ENCODE measurements at regions not wholly inside any gene's neighbourhood (a gene's known extent, or its start where the extent isn't known, plus 50 kb on each side); places are given as distances from the start of the nearest gene placed in this dataset.

GRCh38 chr9:99713838-99714306 is 107.8 kb upstream of the NR4A3 start:
- Histone ChIP-seq H3K4me3 (no peak overlapping the region), H3K27me3 (no peaks in the 10 kb centered on the region), H3K4me1 (no peaks in the 10 kb centered on the region), H3K27ac (no peak overlapping the region), H3K36me3 (no peaks in the 10 kb centered on the region), H3K9me3 (no peaks in the 10 kb centered on the region)
- no peak for ATAC-seq
- TF ChIP-seq EP300 (IDR thresholded peaks at IDR 0.05) (no peak), POLR2A (IDR thresholded peaks at IDR 0.05) (no peak), POLR2AphosphoS5 (IDR thresholded peaks at IDR 0.05) (no peak), CTCF (IDR thresholded peaks at IDR 0.05) (no peak)
- WGBS, 2 donors (ENCODE audit: low coverage in 1 of 2): 89 to 97% methylated on average over 2 of the region's 3 CpGs

- no peak for ATAC-seq
- no peak for TF ChIP-seq POLR2AphosphoS5 (IDR thresholded peaks at IDR 0.05)
- Histone ChIP-seq H3K36me3 (no peaks in the 10 kb centered on the region), H3K9me3 (no peaks in the 10 kb centered on the region), H3K4me3 (no peak overlapping the region), H3K4me1 (no peaks in the 10 kb centered on the region), H3K27ac (no peak overlapping the region), H3K27me3 (no peaks in the 10 kb centered on the region)
Measured at GRCh38 chr9:99718631-99719030, 103.1 kb upstream of the NR4A3 start.

- WGBS, 2 donors (ENCODE audit: low coverage in 1 of 2): 20 to 45% methylated on average over 1 of the region's 1 CpG
- no peak for TF ChIP-seq EP300 (IDR thresholded peaks at IDR 0.05)
- ATAC-seq: no peak
Measured at GRCh38 chr9:99720455-99721050, 101.1 kb upstream of the NR4A3 start.

GRCh38 chr9:99721898-99722297 is 99.8 kb upstream of the NR4A3 start:
- TF ChIP-seq CTCF (IDR thresholded peaks at IDR 0.05): no peak
- TF ChIP-seq POLR2AphosphoS5 (IDR thresholded peaks at IDR 0.05): no peak
- TF ChIP-seq EP300 (IDR thresholded peaks at IDR 0.05): no peak
- TF ChIP-seq POLR2A (IDR thresholded peaks at IDR 0.05): no peak
- WGBS, 2 donors (ENCODE audit: low coverage in 1 of 2): 41 to 43% methylated on average over 2 of the region's 2 CpGs
- H3K27ac ChIP-seq: no peak overlapping the region
- no peaks in the 10 kb centered on the region for H3K9me3 ChIP-seq
- H3K36me3 ChIP-seq: no peaks in the 10 kb centered on the region
- H3K27me3 ChIP-seq: no peaks in the 10 kb centered on the region
- no peak for ATAC-seq
- H3K4me1 ChIP-seq: no peaks in the 10 kb centered on the region
- H3K4me3 ChIP-seq: no peak overlapping the region

More at GRCh38 chr9:99720455-99721050, 101.1 kb upstream of the NR4A3 start:
- Histone ChIP-seq H3K27me3 (no peaks in the 10 kb centered on the region), H3K36me3 (no peaks in the 10 kb centered on the region), H3K9me3 (no peaks in the 10 kb centered on the region), H3K4me1 (no peaks in the 10 kb centered on the region), H3K4me3 (peak overlapping the region in 1 of 2 donors; percentile 27), H3K27ac (peak overlapping the region in 1 of 4 donors; percentile 25)

GRCh38 chr9:99722877-99723276 is 98.8 kb upstream of the NR4A3 start:
- Histone ChIP-seq H3K27me3 (no peaks in the 10 kb centered on the region), H3K4me3 (no peak overlapping the region), H3K4me1 (no peaks in the 10 kb centered on the region), H3K9me3 (no peaks in the 10 kb centered on the region), H3K36me3 (no peaks in the 10 kb centered on the region), H3K27ac (no peak overlapping the region)
- WGBS, 2 donors (ENCODE audit: low coverage in 1 of 2): 48 to 75% methylated on average over 1 to 2 of the region's 2 CpGs
- no peak for TF ChIP-seq POLR2A (IDR thresholded peaks at IDR 0.05)
- TF ChIP-seq CTCF (IDR thresholded peaks at IDR 0.05): no peak
- TF ChIP-seq EP300 (IDR thresholded peaks at IDR 0.05): no peak
- TF ChIP-seq POLR2AphosphoS5 (IDR thresholded peaks at IDR 0.05): no peak
- ATAC-seq: no peak

- H3K4me1 ChIP-seq: no peaks in the 10 kb centered on the region
- no peaks in the 10 kb centered on the region for H3K9me3 ChIP-seq
- H3K36me3 ChIP-seq: no peaks in the 10 kb centered on the region
- no peak for TF ChIP-seq POLR2A (IDR thresholded peaks at IDR 0.05)
- no peak for TF ChIP-seq EP300 (IDR thresholded peaks at IDR 0.05)
- no peak for TF ChIP-seq POLR2AphosphoS5 (IDR thresholded peaks at IDR 0.05)
- TF ChIP-seq CTCF (IDR thresholded peaks at IDR 0.05): no peak
- no peaks in the 10 kb centered on the region for H3K27me3 ChIP-seq
- no peak overlapping the region for H3K4me3 ChIP-seq
- no peak overlapping the region for H3K27ac ChIP-seq
- no peak for ATAC-seq
Measured at GRCh38 chr9:99724640-99725039, 97.0 kb upstream of the NR4A3 start.
